A673 (cell line): ENCODE measurements at regions not wholly inside any gene's neighbourhood (a gene's known extent, or its start where the extent isn't known, plus 50 kb on each side); places are given as distances from the start of the nearest gene placed in this dataset.

Experiments used
- CTCF ChIP-seq: fragments of 300-800, 200-600 bp; sonication (generic); conservative IDR thresholded peaks from 2 replicates; pipeline ENCODE4 v1.5.1; 2017; ENCODE audit warnings: low read depth, mild to moderate bottlenecking, antibody characterized with exemption, low read length, moderate library complexity, mixed read lengths
- EZH2 ChIP-seq: fragments of 200-600 bp; sonication (generic); IDR thresholded peaks from 2 replicates; pipeline ENCODE4 v1.6.1; 2017; ENCODE audit warnings: borderline replicate concordance, low read depth, mild to moderate bottlenecking, mixed read lengths, antibody characterized with exemption, low read length; ENCODE audit not compliant: poor library complexity, severe bottlenecking

- TF ChIP-seq EZH2 (no peak), CTCF (no peak)
Observed at GRCh38 chr18:66792466-66792865, 188.6 kb upstream of the CDH19 start.
